ENCODE measurements at regions not wholly inside any gene's neighbourhood (a gene's known extent, or its start where the extent isn't known, plus 50 kb on each side); places are given as distances from the start of the nearest gene placed in this dataset.

GRCh38 chr13:37390735-37391134 is 207.8 kb downstream of the POSTN start (continued):
- TF ChIP-seq REST (tag by site-specific recombination; IDR thresholded peaks at IDR 0.05) = no peak
- TF ChIP-seq ZNF350 (tag by site-specific recombination; IDR thresholded peaks at IDR 0.05) = no peak
- no peak for TF ChIP-seq ZNF18 (tag by site-specific recombination; IDR thresholded peaks at IDR 0.05)
- TF ChIP-seq IKZF3 (tag by site-specific recombination; IDR thresholded peaks at IDR 0.05) = no peak
- TF ChIP-seq RBAK (tag by site-specific recombination; IDR thresholded peaks at IDR 0.05) = no peak
- no peak for TF ChIP-seq ZNF623 (tag by site-specific recombination; IDR thresholded peaks at IDR 0.05)
- TF ChIP-seq ZBTB20 (tag by site-specific recombination; IDR thresholded peaks at IDR 0.05) = no peak
- no peak for TF ChIP-seq ZNF513 (tag by site-specific recombination; IDR thresholded peaks at IDR 0.05)

GRCh38 chr13:37385956-37386670 is 212.5 kb downstream of the POSTN start:
- ChIA-PET POLR2A (no interaction called here), CTCF (no interaction called here)
- H3K27ac ChIP-seq (ENCODE audit: extremely low read depth, low read depth, low read length) = no peak overlapping the region
- H3K36me3 ChIP-seq (ENCODE audit: control insufficient read depth in 2 of 2, insufficient read depth in 1 of 2, low read length in 2 of 2) = no peaks in the 10 kb centered on the region
- H3K4me1 ChIP-seq (ENCODE audit: control insufficient read depth, insufficient read depth, low read length) = no peaks in the 10 kb centered on the region
- no peak overlapping the region for H3K4me3 ChIP-seq (ENCODE audit: low read depth, low read length)
- no peaks in the 10 kb centered on the region for H3K9me3 ChIP-seq (ENCODE audit: control insufficient read depth, insufficient read depth, low read depth, low read length)
- TF ChIP-seq ZNF768 (tag by site-specific recombination; IDR thresholded peaks at IDR 0.05) (no peak), ZNF280C (tag by site-specific recombination; IDR thresholded peaks at IDR 0.05) (no peak), ZNF580 (tag by site-specific recombination; IDR thresholded peaks at IDR 0.05) (no peak), ZNF677 (tag by site-specific recombination; IDR thresholded peaks at IDR 0.05) (no peak), ZNF335 (tag by site-specific recombination; conservative IDR thresholded peaks at IDR 0.05) (no peak)

- H3K36me3 ChIP-seq (ENCODE audit: control insufficient read depth in 2 of 2, insufficient read depth in 1 of 2, low read length in 2 of 2) = no peaks in the 10 kb centered on the region
- no peak overlapping the region for H3K27ac ChIP-seq (ENCODE audit: extremely low read depth, low read depth, low read length)
- ChIA-PET CTCF (no interaction called here), POLR2A (no interaction called here)
- H3K4me1 ChIP-seq (ENCODE audit: control insufficient read depth, insufficient read depth, low read length) = no peaks in the 10 kb centered on the region
- H3K9me3 ChIP-seq (ENCODE audit: control insufficient read depth, insufficient read depth, low read depth, low read length) = no peaks in the 10 kb centered on the region
- no peak overlapping the region for H3K4me3 ChIP-seq (ENCODE audit: low read depth, low read length)
- TF ChIP-seq ZSCAN18 (tag by site-specific recombination; IDR thresholded peaks at IDR 0.05) (no peak), SP2 (tag by site-specific recombination; IDR thresholded peaks at IDR 0.05) (no peak), HOXC10 (CRISPR knock-in tag; IDR thresholded peaks at IDR 0.05) (no peak), ZNF558 (tag by site-specific recombination; IDR thresholded peaks at IDR 0.05) (no peak)
These were observed 213.3 kb downstream of the POSTN start for GRCh38 chr13:37385248-37385647.

Data from HEK293 (cell line).